GM23338 (cell line): ENCODE measurements at regions not wholly inside any gene's neighbourhood (a gene's known extent, or its start where the extent isn't known, plus 50 kb on each side); places are given as distances from the start of the nearest gene placed in this dataset.

Experiments
- CREB1 ChIP-seq: fragments of 250-450 bp; sonication (Bioruptor Pico); IDR thresholded peaks from 2 replicates; pipeline ENCODE4 v1.5.0; 2020; ENCODE audit warnings: low read depth, mild to moderate bottlenecking, moderate library complexity
- EZH2 ChIP-seq: fragments of 200-600 bp; sonication (generic); IDR thresholded peaks from one replicate; pipeline ENCODE4 v1.8.0; 2017; ENCODE audit warnings: antibody characterized with exemption, mild to moderate bottlenecking, low read depth; ENCODE audit not compliant: unreplicated experiment
- EZH2phosphoT487 ChIP-seq: fragments of 200-600 bp; sonication (generic); IDR thresholded peaks from one replicate; pipeline ENCODE4 v1.8.1; 2018; ENCODE audit warnings: antibody characterized with exemption; ENCODE audit not compliant: unreplicated experiment
- JUNB ChIP-seq: IDR thresholded peaks from one replicate; pipeline ENCODE4 v1.6.1; 2016; ENCODE audit warnings: antibody characterized with exemption; ENCODE audit not compliant: unreplicated experiment
- NANOG ChIP-seq: IDR thresholded peaks from 2 replicates; pipeline ENCODE4 v1.6.1; 2016; ENCODE audit warnings: antibody characterized with exemption, borderline replicate concordance
- POLR2AphosphoS5 ChIP-seq: IDR thresholded peaks from 2 replicates; pipeline ENCODE4 v1.6.1; 2016; ENCODE audit warnings: antibody characterized with exemption, low read depth
- STAT1 ChIP-seq: IDR thresholded peaks from one replicate; pipeline ENCODE4 v1.6.1; 2016; ENCODE audit warnings: antibody characterized with exemption; ENCODE audit not compliant: unreplicated experiment
- ZNF114 ChIP-seq: fragments of 250-450 bp; sonication (Bioruptor Pico); IDR thresholded peaks from 2 replicates; pipeline ENCODE4 v1.5.0; 2020; ENCODE audit warnings: mild to moderate bottlenecking, moderate library complexity
- ZNF331 ChIP-seq: fragments of 250-450 bp; sonication (Bioruptor Pico); IDR thresholded peaks from 2 replicates; pipeline ENCODE4 v1.5.0; 2020; ENCODE audit warnings: low read depth, mild to moderate bottlenecking, moderate library complexity
- TF ChIP-seq, protein P1 (sequence below), 2 experiments: fragments of 200-600 bp in 1 of 2; sonication (generic) in 1 of 2; conservative IDR thresholded peaks; 2 replicates each; pipeline versions ENCODE4 v1.5.1 to v1.6.1; 2016 to 2017; ENCODE audit warnings: antibody characterized with exemption in 2 of 2, low read depth in 2 of 2, mild to moderate bottlenecking in 2 of 2, moderate library complexity in 1 of 2
- TF ChIP-seq, protein P2 (sequence below): IDR thresholded peaks from one replicate; pipeline ENCODE4 v1.6.1; 2018; ENCODE audit warnings: antibody characterized with exemption; ENCODE audit not compliant: unreplicated experiment
- TF ChIP-seq, protein P3 (sequence below): IDR thresholded peaks from 2 replicates; pipeline ENCODE4 v1.6.1; 2016; ENCODE audit warnings: antibody characterized with exemption
- TF ChIP-seq, protein P4 (sequence below): fragments of 250-450 bp; sonication (Bioruptor Pico); IDR thresholded peaks from 2 replicates; pipeline ENCODE4 v1.5.0; 2020; ENCODE audit warnings: mild to moderate bottlenecking, moderate library complexity

DNA sequence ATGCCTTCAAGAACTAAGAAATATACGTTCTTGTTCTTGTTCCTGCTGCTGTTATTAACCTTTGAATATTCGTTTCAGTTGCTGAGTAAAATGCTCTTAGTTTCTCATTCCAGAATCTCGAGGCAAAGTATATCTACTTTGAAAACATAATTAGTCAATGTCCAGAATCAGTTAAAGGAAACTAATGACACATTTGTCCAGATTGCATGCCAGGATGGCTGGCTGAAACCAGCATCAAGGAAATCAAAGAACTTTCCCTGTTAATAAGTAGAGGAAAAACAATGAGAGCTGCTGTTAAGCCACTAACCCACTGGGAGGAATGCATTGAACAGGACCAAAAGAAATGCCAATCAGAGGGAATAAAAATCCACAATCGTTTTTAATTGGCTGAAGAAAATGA is 196.9 kb downstream of the ALDH8A1 start:
- TF ChIP-seq EZH2 (no peak), NANOG (no peak), EZH2phosphoT487 (no peak), POLR2AphosphoS5 (no peak), CREB1 (CRISPR knock-in tag) (no peak), JUNB (no peak), ZNF331 (no peak), ZNF114 (CRISPR knock-in tag) (no peak), STAT1 (no peak)
- TF ChIP-seq, protein P1, sequence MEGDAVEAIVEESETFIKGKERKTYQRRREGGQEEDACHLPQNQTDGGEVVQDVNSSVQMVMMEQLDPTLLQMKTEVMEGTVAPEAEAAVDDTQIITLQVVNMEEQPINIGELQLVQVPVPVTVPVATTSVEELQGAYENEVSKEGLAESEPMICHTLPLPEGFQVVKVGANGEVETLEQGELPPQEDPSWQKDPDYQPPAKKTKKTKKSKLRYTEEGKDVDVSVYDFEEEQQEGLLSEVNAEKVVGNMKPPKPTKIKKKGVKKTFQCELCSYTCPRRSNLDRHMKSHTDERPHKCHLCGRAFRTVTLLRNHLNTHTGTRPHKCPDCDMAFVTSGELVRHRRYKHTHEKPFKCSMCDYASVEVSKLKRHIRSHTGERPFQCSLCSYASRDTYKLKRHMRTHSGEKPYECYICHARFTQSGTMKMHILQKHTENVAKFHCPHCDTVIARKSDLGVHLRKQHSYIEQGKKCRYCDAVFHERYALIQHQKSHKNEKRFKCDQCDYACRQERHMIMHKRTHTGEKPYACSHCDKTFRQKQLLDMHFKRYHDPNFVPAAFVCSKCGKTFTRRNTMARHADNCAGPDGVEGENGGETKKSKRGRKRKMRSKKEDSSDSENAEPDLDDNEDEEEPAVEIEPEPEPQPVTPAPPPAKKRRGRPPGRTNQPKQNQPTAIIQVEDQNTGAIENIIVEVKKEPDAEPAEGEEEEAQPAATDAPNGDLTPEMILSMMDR (conservative IDR thresholded peaks at IDR 0.05; ENCODE audit: low read depth in 2 of 2): no peak
- TF ChIP-seq, protein P2, sequence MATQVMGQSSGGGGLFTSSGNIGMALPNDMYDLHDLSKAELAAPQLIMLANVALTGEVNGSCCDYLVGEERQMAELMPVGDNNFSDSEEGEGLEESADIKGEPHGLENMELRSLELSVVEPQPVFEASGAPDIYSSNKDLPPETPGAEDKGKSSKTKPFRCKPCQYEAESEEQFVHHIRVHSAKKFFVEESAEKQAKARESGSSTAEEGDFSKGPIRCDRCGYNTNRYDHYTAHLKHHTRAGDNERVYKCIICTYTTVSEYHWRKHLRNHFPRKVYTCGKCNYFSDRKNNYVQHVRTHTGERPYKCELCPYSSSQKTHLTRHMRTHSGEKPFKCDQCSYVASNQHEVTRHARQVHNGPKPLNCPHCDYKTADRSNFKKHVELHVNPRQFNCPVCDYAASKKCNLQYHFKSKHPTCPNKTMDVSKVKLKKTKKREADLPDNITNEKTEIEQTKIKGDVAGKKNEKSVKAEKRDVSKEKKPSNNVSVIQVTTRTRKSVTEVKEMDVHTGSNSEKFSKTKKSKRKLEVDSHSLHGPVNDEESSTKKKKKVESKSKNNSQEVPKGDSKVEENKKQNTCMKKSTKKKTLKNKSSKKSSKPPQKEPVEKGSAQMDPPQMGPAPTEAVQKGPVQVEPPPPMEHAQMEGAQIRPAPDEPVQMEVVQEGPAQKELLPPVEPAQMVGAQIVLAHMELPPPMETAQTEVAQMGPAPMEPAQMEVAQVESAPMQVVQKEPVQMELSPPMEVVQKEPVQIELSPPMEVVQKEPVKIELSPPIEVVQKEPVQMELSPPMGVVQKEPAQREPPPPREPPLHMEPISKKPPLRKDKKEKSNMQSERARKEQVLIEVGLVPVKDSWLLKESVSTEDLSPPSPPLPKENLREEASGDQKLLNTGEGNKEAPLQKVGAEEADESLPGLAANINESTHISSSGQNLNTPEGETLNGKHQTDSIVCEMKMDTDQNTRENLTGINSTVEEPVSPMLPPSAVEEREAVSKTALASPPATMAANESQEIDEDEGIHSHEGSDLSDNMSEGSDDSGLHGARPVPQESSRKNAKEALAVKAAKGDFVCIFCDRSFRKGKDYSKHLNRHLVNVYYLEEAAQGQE: no peak
- TF ChIP-seq, protein P3, sequence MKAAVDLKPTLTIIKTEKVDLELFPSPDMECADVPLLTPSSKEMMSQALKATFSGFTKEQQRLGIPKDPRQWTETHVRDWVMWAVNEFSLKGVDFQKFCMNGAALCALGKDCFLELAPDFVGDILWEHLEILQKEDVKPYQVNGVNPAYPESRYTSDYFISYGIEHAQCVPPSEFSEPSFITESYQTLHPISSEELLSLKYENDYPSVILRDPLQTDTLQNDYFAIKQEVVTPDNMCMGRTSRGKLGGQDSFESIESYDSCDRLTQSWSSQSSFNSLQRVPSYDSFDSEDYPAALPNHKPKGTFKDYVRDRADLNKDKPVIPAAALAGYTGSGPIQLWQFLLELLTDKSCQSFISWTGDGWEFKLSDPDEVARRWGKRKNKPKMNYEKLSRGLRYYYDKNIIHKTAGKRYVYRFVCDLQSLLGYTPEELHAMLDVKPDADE: no peak
- TF ChIP-seq, protein P4, sequence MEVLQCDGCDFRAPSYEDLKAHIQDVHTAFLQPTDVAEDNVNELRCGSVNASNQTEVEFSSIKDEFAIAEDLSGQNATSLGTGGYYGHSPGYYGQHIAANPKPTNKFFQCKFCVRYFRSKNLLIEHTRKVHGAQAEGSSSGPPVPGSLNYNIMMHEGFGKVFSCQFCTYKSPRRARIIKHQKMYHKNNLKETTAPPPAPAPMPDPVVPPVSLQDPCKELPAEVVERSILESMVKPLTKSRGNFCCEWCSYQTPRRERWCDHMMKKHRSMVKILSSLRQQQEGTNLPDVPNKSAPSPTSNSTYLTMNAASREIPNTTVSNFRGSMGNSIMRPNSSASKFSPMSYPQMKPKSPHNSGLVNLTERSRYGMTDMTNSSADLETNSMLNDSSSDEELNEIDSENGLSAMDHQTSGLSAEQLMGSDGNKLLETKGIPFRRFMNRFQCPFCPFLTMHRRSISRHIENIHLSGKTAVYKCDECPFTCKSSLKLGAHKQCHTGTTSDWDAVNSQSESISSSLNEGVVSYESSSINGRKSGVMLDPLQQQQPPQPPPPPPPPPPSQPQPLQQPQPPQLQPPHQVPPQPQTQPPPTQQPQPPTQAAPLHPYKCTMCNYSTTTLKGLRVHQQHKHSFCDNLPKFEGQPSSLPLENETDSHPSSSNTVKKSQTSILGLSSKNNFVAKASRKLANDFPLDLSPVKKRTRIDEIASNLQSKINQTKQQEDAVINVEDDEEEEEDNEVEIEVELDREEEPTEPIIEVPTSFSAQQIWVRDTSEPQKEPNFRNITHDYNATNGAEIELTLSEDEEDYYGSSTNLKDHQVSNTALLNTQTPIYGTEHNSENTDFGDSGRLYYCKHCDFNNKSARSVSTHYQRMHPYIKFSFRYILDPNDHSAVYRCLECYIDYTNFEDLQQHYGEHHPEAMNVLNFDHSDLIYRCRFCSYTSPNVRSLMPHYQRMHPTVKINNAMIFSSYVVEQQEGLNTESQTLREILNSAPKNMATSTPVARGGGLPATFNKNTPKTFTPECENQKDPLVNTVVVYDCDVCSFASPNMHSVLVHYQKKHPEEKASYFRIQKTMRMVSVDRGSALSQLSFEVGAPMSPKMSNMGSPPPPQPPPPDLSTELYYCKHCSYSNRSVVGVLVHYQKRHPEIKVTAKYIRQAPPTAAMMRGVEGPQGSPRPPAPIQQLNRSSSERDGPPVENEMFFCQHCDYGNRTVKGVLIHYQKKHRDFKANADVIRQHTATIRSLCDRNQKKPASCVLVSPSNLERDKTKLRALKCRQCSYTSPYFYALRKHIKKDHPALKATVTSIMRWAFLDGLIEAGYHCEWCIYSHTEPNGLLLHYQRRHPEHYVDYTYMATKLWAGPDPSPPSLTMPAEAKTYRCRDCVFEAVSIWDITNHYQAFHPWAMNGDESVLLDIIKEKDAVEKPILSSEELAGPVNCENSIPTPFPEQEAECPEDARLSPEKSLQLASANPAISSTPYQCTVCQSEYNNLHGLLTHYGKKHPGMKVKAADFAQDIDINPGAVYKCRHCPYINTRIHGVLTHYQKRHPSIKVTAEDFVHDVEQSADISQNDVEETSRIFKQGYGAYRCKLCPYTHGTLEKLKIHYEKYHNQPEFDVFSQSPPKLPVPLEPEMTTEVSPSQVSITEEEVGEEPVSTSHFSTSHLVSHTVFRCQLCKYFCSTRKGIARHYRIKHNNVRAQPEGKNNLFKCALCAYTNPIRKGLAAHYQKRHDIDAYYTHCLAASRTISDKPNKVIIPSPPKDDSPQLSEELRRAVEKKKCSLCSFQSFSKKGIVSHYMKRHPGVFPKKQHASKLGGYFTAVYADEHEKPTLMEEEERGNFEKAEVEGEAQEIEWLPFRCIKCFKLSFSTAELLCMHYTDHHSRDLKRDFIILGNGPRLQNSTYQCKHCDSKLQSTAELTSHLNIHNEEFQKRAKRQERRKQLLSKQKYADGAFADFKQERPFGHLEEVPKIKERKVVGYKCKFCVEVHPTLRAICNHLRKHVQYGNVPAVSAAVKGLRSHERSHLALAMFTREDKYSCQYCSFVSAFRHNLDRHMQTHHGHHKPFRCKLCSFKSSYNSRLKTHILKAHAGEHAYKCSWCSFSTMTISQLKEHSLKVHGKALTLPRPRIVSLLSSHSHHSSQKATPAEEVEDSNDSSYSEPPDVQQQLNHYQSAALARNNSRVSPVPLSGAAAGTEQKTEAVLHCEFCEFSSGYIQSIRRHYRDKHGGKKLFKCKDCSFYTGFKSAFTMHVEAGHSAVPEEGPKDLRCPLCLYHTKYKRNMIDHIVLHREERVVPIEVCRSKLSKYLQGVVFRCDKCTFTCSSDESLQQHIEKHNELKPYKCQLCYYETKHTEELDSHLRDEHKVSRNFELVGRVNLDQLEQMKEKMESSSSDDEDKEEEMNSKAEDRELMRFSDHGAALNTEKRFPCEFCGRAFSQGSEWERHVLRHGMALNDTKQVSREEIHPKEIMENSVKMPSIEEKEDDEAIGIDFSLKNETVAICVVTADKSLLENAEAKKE (CRISPR knock-in tag): no peak
